Mesenchymal stem cell (in vitro differentiated cells and primary cell): ENCODE measurements at regions not wholly inside any gene's neighbourhood (a gene's known extent, or its start where the extent isn't known, plus 50 kb on each side); places are given as distances from the start of the nearest gene placed in this dataset.

ENCODE experiments used
- DNase-seq: peaks from one replicate; pipeline ENCODE4 v3.0.0-alpha.2; 2013
- H2AFZ ChIP-seq: one replicate; pipeline ENCODE4 v1.6.1; 2013; ENCODE audit warnings: low read depth, mild to moderate bottlenecking, control low read depth, inconsistent platforms, low read length, moderate library complexity
- H2AK5ac ChIP-seq: 2 replicates; pipeline ENCODE4 v1.6.1; 2013; ENCODE audit warnings: low read length, moderate library complexity, mild to moderate bottlenecking, inconsistent platforms; ENCODE audit not compliant: severe bottlenecking
- H2BK120ac ChIP-seq: one replicate; pipeline ENCODE4 v1.6.1; 2013; ENCODE audit warnings: low read depth, mild to moderate bottlenecking, inconsistent platforms, low read length, moderate library complexity
- H2BK12ac ChIP-seq, 2 experiments: one replicate each; pipeline ENCODE4 v1.6.1; 2013; ENCODE audit warnings: inconsistent platforms in 2 of 2, low read length in 2 of 2, mild to moderate bottlenecking in 2 of 2, moderate library complexity in 2 of 2, control low read depth in 1 of 2
- H2BK15ac ChIP-seq: one replicate; pipeline ENCODE4 v1.6.1; 2013; ENCODE audit warnings: mild to moderate bottlenecking, low read depth, inconsistent platforms; ENCODE audit not compliant: poor library complexity, severe bottlenecking
- H2BK5ac ChIP-seq: 2 replicates; pipeline ENCODE4 v1.6.1; 2013; ENCODE audit warnings: low read depth, mild to moderate bottlenecking, low read length, control low read depth, inconsistent platforms; ENCODE audit not compliant: poor library complexity, severe bottlenecking
- H3K14ac ChIP-seq, 2 experiments: one replicate each; pipeline ENCODE4 v1.6.1; 2013; ENCODE audit warnings: inconsistent platforms in 2 of 2, low read length in 2 of 2, control low read depth in 1 of 2, mild to moderate bottlenecking in 1 of 2, moderate library complexity in 1 of 2
- H3K18ac ChIP-seq, 2 experiments: one replicate each; pipeline ENCODE4 v1.6.1; 2013; ENCODE audit warnings: inconsistent platforms in 2 of 2, low read length in 2 of 2, control low read depth in 1 of 2, low read depth in 1 of 2, mild to moderate bottlenecking in 1 of 2
- H3K23ac ChIP-seq, 2 experiments: one replicate each; pipeline ENCODE4 v1.6.1; 2013; ENCODE audit warnings: inconsistent platforms in 2 of 2, low read length in 2 of 2, mild to moderate bottlenecking in 2 of 2, moderate library complexity in 2 of 2, control low read depth in 1 of 2
- H3K27ac ChIP-seq: 2 replicates; pipeline ENCODE4 v1.5.1; 2013; ENCODE audit warnings: mild to moderate bottlenecking, moderate library complexity, low read length, control low read depth, inconsistent platforms; ENCODE audit not compliant: poor library complexity, severe bottlenecking
- H3K27me3 ChIP-seq, 2 experiments: 2 replicates each; pipeline versions ENCODE4 v1.6.1 to v1.7.0; 2013; ENCODE audit warnings: low read length in 2 of 2, mild to moderate bottlenecking in 2 of 2, moderate library complexity in 2 of 2, control low read depth in 1 of 2, inconsistent platforms in 1 of 2; ENCODE audit not compliant: control insufficient read depth in 1 of 2, insufficient read depth in 1 of 2
- H3K36me3 ChIP-seq, 2 experiments: 2 replicates each; pipeline versions ENCODE4 v1.6.1 to v1.7.0; 2013; ENCODE audit warnings: low read length in 2 of 2, control low read depth in 1 of 2, inconsistent platforms in 1 of 2, low read depth in 1 of 2, mild to moderate bottlenecking in 1 of 2; ENCODE audit not compliant: insufficient read depth in 2 of 2, control insufficient read depth in 1 of 2
- H3K4ac ChIP-seq, 2 experiments: one replicate each; pipeline ENCODE4 v1.6.1; 2013; ENCODE audit warnings: inconsistent platforms in 2 of 2, low read length in 2 of 2, mild to moderate bottlenecking in 2 of 2, moderate library complexity in 2 of 2, control low read depth in 1 of 2, low read depth in 1 of 2
- H3K4me1 ChIP-seq: 2 replicates; pipeline ENCODE4 v1.6.1; 2013; ENCODE audit warnings: low read depth, low read length, control low read depth; ENCODE audit not compliant: control insufficient read depth, insufficient read depth
- H3K4me2 ChIP-seq: 2 replicates; pipeline ENCODE4 v1.6.1; 2013; ENCODE audit warnings: low read length, mild to moderate bottlenecking, inconsistent platforms; ENCODE audit not compliant: poor library complexity, severe bottlenecking
- H3K4me3 ChIP-seq, 2 experiments: 2 replicates each; pipeline versions ENCODE4 v1.5.1 to v1.7.0; 2013; ENCODE audit warnings: low read length in 2 of 2, mild to moderate bottlenecking in 2 of 2, control low read depth in 1 of 2, low read depth in 1 of 2; ENCODE audit not compliant: insufficient read depth in 1 of 2
- H3K79me1 ChIP-seq: replicated peaks from 2 replicates; pipeline ENCODE4 v1.6.1; 2013; ENCODE audit warnings: mild to moderate bottlenecking, control low read depth, low read length, inconsistent platforms; ENCODE audit not compliant: poor library complexity, severe bottlenecking
- H3K9ac ChIP-seq: 2 replicates; pipeline ENCODE4 v1.7.0; 2013; ENCODE audit warnings: mild to moderate bottlenecking, low read length, moderate library complexity
- H3K9me3 ChIP-seq: 2 replicates; pipeline ENCODE4 v1.7.0; 2013; ENCODE audit warnings: mild to moderate bottlenecking, low read length; ENCODE audit not compliant: control insufficient read depth
- H4K8ac ChIP-seq: one replicate; pipeline ENCODE4 v1.6.1; 2013; ENCODE audit warnings: inconsistent platforms, mild to moderate bottlenecking, low read length, moderate library complexity
- H4K91ac ChIP-seq: one replicate; pipeline ENCODE4 v1.6.1; 2013; ENCODE audit warnings: mild to moderate bottlenecking, low read length, inconsistent platforms
- WGBS: methylation state at CpG from one replicate; pipeline ENCODE4 v1.1.7; 2013; ENCODE audit warnings: mixed read lengths; 5-methylcytosine and 5-hydroxymethylcytosine counted together

DNA sequence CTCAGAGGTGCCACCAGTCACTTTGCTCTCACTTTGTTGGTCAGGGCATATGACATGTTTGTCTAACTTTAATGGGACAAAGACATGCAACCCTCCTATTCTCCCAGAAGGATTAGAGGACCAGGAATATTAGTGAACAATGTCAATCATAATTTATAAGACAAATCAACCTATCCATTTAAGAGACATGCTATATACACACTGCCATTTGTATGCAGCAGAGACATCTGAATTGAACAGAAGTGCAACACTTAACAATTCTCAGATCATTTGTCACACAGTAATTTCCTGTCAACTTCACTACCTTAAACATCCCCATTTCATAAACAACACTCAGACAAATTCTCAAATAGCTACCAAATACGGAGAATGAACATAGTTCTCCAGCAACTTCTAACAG, 273.6 kb upstream of the RGMB start:
- 2% methylated on average over 1 of the region's 1 CpG for WGBS
- no peak overlapping the region for H2BK15ac ChIP-seq
- no peak overlapping the region for H3K4me3 ChIP-seq
- DNase-seq: peak; percentile 27
- no peak overlapping the region for H2AFZ ChIP-seq
- H4K8ac ChIP-seq: peak overlapping the region; percentile 60
- no peak overlapping the region for H3K23ac ChIP-seq
- H2BK5ac ChIP-seq: no peak overlapping the region
- no peak overlapping the region for H3K27ac ChIP-seq
- H3K79me1 ChIP-seq: no peaks in the 10 kb centered on the region
- H3K18ac ChIP-seq: no peak overlapping the region
- H3K14ac ChIP-seq: no peak overlapping the region
- no peaks in the 10 kb centered on the region for H3K27me3 ChIP-seq
- no peak overlapping the region for H3K4ac ChIP-seq
- H2BK12ac ChIP-seq: no peak overlapping the region
- H3K4me2 ChIP-seq: no peak overlapping the region
- no peak overlapping the region for H2AK5ac ChIP-seq
- no peaks in the 10 kb centered on the region for H3K9me3 ChIP-seq
- H3K4me1 ChIP-seq: peaks cover 5% of the 10 kb centered on the region
- no peak overlapping the region for H3K9ac ChIP-seq
- H3K36me3 ChIP-seq: no peaks in the 10 kb centered on the region
- H2BK120ac ChIP-seq: no peak overlapping the region
- no peak overlapping the region for H4K91ac ChIP-seq

DNA sequence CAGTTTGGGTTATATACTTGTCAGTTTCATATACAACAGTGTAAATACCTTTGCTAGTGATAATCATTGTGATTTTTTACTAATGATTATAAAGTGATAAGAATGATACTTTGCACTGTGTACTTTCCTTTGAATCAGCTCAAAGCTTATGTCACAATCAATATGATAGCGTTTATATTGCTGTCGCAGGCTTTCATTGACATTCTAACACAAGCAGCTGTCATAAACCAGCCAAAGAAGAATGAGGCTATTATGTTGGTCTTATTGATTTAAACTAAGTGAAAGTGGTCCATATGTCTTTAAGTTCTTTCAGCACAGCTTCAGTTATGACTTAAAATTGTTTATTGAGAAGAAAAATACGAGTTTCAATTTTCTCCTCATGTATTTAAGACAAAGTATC, 272.7 kb upstream of the RGMB start:
- Histone ChIP-seq H2BK120ac (no peak overlapping the region), H3K9ac (no peak overlapping the region), H2AK5ac (no peak overlapping the region), H3K27ac (no peak overlapping the region), H3K23ac (no peak overlapping the region), H3K14ac (no peak overlapping the region), H3K79me1 (no peaks in the 10 kb centered on the region), H2BK15ac (no peak overlapping the region), H4K91ac (no peak overlapping the region), H3K36me3 (no peaks in the 10 kb centered on the region), H2BK12ac (no peak overlapping the region), H3K27me3 (no peaks in the 10 kb centered on the region), H2AFZ (no peak overlapping the region), H3K18ac (no peak overlapping the region), H4K8ac (no peak overlapping the region), H3K9me3 (no peaks in the 10 kb centered on the region), H3K4me1 (peaks cover 5% of the 10 kb centered on the region), H2BK5ac (no peak overlapping the region), H3K4me3 (no peak overlapping the region), H3K4ac (no peak overlapping the region), H3K4me2 (no peak overlapping the region)
- WGBS: 100% methylated on average over 1 of the region's 3 CpGs
- DNase-seq: no peak

DNA sequence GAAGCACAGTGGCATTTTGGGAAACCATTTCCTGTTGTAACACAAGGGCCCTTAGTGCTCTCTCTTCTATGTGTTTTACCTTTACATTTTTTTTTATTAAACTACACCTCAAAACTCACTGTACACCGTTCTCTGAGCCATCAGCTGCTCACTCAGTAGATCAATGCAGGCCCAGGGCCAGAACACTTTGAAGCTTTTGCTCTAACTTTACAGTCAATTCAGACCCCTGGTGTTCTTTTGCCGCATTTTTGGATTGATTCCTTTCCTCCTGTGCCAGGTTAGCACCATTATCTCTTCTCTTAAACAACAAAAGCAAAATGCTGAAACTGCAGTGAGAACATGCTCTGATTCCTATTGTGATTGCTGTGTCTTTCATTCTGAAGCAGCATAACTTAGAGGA, 269.8 kb upstream of the RGMB start:
- Histone ChIP-seq H3K27ac (no peak overlapping the region), H4K91ac (no peak overlapping the region), H2AK5ac (no peak overlapping the region), H3K27me3 (no peaks in the 10 kb centered on the region), H2BK5ac (no peak overlapping the region), H3K4ac (no peak overlapping the region), H2BK120ac (no peak overlapping the region), H3K9me3 (no peaks in the 10 kb centered on the region), H3K4me2 (no peak overlapping the region), H3K36me3 (no peaks in the 10 kb centered on the region), H2BK15ac (no peak overlapping the region), H3K79me1 (no peaks in the 10 kb centered on the region), H3K4me1 (peaks cover 5% of the 10 kb centered on the region), H3K14ac (no peak overlapping the region), H2BK12ac (no peak overlapping the region), H2AFZ (no peak overlapping the region), H3K18ac (no peak overlapping the region), H3K9ac (no peak overlapping the region), H3K4me3 (no peak overlapping the region), H4K8ac (no peak overlapping the region), H3K23ac (no peak overlapping the region)
- WGBS: 91% methylated on average over 2 of the region's 2 CpGs
- DNase-seq: no peak

DNA sequence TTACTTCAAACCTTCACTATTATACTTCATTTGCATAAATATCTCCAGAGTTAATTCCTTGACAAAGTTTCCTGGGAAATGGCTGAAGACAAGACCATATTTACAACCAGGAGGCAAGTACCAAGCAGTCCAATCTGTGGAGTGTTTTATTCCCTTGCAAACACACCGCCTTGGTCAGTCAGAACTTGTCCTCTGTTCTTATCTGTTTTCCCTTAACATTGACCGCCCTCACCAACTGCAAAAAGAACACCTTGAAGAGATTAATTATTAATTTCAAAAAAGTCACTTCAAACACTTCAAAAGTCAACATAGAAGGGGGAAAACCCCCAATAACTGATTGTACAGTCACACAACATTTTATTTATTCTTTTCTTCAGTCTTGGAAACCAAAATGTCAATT, 269.0 kb upstream of the RGMB start:
- H2AK5ac ChIP-seq: no peak overlapping the region
- no peak overlapping the region for H2BK120ac ChIP-seq
- H3K79me1 ChIP-seq: no peaks in the 10 kb centered on the region
- no peak for DNase-seq
- no peak overlapping the region for H2AFZ ChIP-seq
- H2BK15ac ChIP-seq: no peak overlapping the region
- no peak overlapping the region for H4K8ac ChIP-seq
- 97% methylated on average over 2 of the region's 2 CpGs for WGBS
- no peak overlapping the region for H3K4me3 ChIP-seq
- H3K9ac ChIP-seq: no peak overlapping the region
- H3K23ac ChIP-seq: no peak overlapping the region
- H2BK12ac ChIP-seq: no peak overlapping the region
- no peak overlapping the region for H3K14ac ChIP-seq
- H3K27me3 ChIP-seq: no peaks in the 10 kb centered on the region
- no peak overlapping the region for H4K91ac ChIP-seq
- no peak overlapping the region for H3K27ac ChIP-seq
- H2BK5ac ChIP-seq: no peak overlapping the region
- peaks cover 5% of the 10 kb centered on the region for H3K4me1 ChIP-seq
- no peaks in the 10 kb centered on the region for H3K36me3 ChIP-seq
- no peak overlapping the region for H3K4me2 ChIP-seq
- H3K9me3 ChIP-seq: no peaks in the 10 kb centered on the region
- H3K4ac ChIP-seq: no peak overlapping the region
- no peak overlapping the region for H3K18ac ChIP-seq
